Mucosa of gallbladder (tissue), 1 donor: ENCODE measurements at regions not wholly inside any gene's neighbourhood (a gene's known extent, or its start where the extent isn't known, plus 50 kb on each side); places are given as distances from the start of the nearest gene placed in this dataset.
A peak's percentile ranks its signal among the peaks of the same experiment; 100 is the strongest.
"Not testable (repeated sequence)": the region's sequence is repeated elsewhere in the genome, so short reads cannot be mapped to it uniquely, and the experiment has no call there.

ENCODE experiments used
- DNase-seq: peaks from one replicate; pipeline ENCODE4 v3.0.0-alpha.2; 2020; ENCODE audit warnings: low spot score
- donor health status: DM: no; HTN: no; CAD: no.

DNA sequence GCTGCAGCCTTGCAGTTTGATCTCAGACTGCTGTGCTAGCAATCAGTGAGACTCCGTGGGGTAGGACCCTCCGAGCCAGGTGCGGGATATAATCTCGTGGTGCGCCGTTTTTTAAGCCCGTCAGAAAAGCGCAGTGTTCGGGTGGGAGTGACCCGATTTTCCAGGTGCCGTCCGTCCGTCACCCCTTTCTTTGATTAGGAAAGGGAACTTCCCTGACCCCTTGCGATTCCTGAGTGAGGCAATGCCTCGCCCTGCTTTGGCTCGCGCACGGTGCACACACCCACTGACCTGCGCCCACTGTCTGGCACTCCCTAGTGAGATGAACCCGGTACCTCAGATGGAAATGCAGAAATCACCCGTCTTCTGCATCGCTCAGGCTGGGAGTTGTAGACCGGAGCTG lies 203.2 kb downstream of the SNCAIP start:
- not testable (repeated sequence) for DNase-seq

DNA sequence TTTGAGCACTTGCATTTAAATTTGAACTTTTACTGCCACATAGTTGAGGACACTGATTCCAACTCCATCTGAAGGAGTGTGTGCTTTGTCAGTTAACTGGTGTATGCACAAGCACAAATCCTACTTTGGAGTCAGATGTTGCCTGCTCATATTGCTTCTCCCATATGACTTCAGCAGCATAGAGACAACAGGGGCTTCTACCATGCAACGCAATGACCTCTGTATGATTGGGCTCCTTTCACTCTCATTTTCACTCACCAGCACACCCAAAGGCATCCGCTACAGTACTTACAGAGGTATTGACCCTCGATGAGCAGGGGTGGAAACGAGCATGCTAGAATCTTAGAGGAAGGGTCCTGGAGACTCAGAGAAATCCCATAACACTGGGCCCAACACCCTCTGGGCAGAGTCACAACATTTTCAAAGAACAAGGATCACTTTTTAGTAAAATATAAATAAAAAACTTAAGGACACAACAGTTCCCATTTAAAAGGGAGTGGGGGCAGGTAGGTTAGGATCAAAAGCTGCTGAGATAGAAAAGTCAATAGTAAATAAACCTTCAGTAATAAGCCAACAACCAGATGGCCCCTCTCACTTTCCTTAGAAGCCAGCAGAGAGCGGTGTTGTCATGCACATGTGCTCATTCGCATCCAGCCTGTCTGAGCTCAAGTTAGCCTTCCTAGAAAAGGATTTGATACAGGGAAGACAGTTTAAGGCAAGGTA lies 203.8 kb downstream of the SNCAIP start:
- peak; percentile 35 for DNase-seq

DNA sequence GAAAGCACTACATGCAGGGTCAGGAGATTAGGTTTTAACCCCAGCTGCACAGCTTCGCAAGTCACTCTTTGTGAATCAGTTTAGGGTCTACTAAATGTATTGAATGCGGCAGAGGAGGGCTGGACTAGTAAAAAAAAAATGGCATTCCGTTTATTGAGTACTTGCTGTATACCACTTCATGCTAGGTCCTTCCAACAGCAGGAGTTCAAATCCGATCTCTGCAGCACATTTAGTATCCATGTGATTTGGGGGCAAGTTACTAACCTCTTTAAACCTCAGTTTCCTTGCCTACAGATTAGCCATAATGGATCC lies 204.4 kb downstream of the SNCAIP start:
- no peak for DNase-seq

DNA sequence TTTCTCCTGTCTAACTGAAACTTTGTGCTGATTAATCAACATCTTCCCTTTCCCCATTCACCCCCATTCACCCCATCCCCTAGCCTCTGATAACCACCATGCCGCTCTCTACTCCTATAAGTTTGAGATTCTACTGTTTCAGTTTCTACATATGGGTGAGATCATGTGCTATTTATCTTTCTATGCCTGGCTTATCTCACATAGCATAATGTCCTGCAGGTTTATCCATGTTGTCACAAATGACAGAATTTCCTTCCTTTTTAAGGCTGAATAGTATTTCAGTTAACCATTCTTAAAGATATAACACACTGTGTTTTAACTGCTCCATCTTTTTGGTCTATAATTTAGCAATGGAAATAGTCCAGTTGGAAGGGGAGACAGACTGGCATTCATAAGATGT lies 205.1 kb downstream of the SNCAIP start:
- no peak for DNase-seq

DNA sequence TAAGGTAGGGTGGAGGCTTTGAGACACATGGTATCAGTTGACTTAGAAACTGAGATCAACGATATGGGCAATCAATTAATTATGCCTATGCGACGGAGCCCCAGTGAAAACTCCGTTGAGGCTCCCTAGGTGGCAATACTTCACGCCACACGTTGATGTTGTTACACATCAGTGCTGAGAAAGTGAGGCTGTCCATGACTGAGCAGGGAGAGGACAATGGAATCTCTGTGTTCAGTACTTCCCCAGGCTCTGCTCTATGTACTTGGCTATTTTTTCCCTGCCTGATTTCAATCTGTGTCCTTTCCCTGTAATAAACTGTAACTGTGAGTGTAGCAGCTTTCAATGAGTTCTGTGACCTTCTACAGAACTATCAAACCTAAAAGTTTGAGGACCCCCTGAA lies 211.7 kb downstream of the SNCAIP start:
- DNase-seq, result no peak

DNA sequence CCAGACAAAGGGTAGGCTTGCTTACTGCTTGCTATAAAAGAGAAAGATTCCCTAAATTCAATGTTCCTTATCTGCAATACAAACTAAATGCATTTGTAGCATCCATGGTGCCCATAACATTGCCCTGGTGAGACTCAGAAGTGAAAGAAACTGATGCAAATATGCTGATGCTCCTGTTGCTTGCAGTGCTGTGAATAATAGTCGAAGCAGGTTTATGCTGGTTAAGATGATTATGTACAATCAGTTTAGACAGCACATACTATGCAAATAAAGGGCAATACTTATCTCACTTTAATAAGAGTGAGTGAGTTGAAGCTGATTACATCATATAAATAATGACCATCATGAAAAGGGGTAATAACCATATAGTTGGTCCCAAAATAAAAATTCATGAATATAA lies 215.5 kb downstream of the SNCAIP start:
- no peak for DNase-seq

DNA sequence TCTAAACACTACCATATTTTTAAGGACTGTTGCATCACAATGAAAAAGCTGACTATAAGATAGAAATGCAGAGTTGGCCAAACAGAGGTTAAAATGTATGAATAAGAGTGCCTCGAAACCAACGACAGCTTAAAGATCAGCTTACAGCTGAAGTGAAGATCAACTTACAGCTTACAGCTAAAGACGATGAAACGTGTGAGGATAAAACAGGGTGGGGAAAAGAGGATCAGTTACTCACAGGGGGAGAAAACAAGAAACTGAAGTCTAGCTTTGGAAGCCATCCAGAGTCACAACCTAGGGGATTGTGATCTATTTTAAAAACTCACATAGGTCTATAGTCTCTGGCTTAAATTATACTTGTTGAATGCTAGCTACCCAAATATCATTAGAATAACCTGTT lies 220.0 kb downstream of the SNCAIP start:
- no peak for DNase-seq

DNA sequence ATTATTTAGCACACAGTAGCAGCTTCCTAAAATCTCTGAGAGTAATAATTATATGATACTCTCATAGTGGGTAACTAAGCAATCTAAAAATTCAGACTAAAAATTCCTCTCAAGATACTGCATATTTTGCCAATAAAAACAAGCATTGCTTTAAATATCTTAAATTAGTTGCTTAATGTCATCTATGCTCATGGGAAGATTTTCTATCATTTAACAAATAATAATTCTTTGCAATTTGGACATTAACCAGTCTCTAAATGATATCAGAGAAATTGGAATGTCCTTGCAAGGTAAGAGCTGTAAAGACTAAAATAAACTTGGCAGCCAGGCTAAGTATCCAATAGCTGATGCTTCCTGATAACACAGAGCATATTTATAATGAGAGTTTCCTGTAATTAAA lies 221.8 kb downstream of the SNCAIP start:
- DNase-seq, result no peak

DNA sequence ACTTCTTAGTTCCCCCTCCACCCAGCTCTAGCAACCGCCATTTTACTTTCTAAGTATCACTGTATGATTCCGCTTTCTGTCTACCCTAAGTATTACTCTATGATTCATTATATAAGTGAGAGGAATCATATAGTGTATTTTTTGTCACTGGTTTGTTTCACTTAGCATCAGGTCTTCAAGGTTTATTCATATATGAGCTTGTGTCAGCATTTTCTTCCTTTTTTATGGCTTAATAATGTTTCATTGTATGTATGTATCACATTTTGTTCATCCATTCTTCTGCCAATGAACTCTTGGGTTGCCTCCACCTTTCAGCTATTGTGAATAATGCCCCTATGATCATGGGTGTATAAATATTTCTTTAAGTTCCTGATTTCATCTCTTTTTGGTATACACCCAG lies 222.8 kb downstream of the SNCAIP start:
- no peak for DNase-seq

DNA sequence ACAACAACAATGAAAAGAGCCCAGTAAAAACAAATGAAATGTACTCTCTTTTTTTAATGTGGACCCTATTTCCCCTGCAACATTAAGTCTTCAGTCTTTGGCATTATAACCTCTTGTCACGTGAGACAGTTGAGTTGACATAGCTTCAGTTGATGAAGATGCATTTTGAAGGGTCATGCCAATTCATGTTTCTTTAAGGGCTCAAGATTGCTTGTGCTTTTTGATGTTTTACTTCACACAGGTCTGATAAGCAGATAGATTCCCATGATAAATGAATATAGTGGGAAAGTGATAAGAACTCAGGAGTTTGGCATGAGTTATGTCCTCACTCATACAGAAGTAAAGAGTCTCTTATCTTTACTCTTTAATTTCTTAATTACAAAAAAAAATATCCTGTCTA lies 229.4 kb downstream of the SNCAIP start:
- DNase-seq, result no peak

DNA sequence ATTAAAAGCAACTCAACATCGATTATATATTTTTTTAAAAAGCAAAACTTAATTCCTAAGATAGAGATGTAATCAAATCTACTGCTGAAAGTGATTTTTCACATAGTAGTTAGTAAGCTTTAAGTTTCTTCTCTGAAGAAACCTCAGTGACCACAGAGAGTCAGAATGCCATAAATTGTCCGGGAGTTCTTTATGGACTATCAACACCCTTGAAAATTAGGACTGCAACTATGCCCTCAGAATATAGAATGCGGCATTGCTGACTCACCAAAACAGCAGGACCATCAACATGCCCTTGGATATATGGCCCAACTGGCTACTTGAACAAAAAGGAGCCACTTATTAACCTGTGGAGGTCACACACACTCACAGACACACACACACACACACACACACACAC lies 228.9 kb upstream of the SNX2 start:
- no peak for DNase-seq

DNA sequence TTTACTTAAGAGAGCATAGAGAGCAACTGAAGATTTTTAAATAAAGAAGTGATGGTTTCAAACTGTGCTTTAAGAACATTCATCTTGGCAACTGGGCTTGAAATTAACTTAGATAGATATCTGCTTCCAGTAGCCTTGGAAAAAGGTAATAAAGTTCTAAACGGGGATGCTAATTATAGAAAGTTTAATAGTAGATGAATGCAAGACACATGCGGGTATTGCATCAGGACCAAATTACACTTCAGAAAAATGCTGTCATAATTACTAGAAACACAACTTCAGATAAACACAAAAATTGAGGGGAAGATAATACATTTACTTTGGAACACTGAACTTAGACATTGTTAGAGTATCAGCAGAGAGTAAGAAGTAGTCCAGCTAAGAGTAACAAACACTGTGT lies 227.7 kb upstream of the SNX2 start:
- DNase-seq, result no peak

DNA sequence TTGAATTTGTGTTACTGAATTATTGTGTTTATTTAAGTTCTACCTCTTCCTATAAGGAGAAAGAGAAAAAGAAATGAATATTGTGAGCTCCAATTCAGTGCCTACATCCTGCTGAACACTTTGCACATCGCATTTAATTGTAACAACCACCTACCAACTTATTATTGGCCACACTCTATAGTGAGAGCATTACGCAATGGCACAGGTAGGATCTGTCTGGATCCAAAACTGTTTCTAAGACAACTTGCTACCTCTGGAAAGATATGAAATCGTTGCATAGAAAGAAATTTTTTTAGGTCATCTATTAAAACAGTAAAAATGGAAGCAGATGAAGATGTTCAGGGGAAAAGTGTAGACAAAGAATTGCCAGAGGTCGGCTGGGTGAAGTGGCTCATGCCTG lies 227.2 kb upstream of the SNX2 start:
- no peak for DNase-seq

DNA sequence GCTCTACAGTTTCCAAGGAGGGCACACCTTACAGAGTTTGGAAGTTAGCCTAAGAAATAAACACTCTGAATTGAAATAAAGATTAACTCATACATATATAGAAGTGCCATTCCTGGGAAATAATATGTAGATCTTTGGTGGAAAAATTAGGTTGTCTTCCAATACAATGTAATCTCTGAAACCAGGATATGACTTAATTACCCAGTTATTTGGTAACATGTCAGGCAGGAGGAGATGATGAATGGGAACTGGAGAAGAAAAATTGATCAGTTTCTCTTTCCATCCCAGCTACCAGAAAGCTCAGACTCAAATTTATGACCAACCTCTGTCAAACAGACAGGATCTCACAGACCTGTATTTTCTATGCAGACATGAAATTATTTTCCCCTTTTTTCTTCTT lies 215.2 kb upstream of the SNX2 start:
- DNase-seq, result no peak

DNA sequence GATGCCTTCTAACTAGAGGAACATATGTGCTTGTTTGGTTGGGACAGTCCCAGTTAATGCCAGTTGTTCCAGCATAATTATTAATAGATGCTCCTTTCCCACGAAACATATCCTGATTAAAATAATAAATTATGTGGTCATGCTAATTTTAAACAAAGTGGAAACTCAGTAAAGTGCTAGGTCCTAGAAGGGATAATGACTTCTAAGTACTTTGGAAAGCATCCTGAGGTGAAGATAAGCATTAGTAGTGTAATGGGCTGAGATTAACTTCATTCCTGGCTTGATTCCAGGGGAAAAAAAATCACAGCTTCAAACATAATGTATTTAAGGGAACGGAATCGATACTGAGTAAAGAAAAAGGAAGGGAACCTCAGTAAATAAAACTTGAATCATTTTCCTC lies 213.7 kb upstream of the SNX2 start:
- no peak for DNase-seq

DNA sequence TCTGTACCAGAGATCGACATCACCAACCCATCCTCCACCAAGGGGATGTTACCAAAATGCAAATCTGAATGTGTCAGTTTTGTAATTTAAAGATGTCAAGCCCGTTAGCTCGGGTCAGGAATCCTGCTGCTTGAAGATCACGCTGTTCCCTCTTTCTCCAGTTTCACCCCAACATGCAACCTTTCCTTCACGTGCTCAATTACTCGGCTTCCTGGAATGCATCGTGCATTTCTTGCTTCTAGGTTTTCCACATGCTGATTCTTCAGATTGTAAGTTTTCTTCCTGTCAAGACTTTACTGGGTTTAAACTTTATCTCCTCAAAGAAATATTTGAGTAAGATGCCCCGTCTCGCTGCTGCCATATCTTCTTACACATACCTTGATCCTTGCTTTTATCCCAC lies 209.5 kb upstream of the SNX2 start:
- no peak for DNase-seq

DNA sequence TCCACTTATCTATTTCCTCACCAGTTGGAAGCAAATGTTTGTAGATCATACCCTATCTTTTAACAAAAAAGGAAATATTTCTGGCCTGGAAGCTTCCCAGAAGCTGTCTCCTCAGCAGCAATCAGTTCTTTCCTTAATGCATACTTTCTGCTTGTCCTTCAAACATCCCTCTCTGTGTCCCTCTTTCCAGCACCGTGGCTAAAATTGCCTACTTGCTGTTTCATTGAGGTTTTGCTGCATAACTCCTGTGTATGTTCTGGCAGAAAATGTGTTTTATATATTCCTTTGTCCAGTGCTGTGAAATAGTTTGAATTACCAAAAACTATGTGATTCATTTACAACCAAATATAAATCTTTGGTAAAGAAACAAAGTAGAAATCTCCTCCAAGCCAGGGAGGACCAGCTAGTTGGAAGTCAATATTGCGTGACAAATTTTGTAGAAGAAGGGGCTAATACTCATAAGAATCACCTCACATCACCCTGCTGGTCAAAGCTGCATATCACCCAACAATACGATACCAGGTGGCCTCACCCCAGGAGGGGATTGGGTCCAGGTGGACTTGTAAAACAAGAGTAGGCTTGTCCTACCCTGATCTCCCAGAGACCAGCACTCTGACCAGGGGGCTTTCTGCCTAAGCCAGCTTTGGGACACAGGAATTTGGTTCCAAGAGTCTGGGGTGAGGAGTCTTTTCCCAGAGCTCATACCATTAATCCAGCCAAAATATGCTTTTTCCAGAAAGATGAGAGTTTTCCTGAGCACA lies 198.4 kb upstream of the SNX2 start:
- no peak for DNase-seq

DNA sequence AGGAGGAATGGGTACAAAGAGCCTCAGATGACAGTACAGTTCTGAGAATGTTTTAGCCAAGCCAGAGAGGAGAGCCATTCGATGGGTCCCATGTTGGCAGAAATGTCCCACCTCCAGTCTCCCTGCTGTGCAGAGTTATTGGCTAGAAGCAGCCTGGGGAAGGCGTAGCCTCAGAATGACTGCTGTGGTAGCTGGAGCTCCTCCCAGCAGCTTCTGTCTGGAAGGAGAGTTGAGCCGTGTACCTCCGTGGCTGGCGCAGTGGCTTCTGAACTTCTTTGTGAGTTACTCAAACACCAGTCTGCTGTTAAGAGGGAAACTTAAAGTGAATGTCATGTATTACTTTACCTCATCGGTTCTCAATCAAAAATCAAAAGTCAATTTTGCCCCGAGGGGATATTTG lies 193.3 kb upstream of the SNX2 start:
- DNase-seq, result no peak

DNA sequence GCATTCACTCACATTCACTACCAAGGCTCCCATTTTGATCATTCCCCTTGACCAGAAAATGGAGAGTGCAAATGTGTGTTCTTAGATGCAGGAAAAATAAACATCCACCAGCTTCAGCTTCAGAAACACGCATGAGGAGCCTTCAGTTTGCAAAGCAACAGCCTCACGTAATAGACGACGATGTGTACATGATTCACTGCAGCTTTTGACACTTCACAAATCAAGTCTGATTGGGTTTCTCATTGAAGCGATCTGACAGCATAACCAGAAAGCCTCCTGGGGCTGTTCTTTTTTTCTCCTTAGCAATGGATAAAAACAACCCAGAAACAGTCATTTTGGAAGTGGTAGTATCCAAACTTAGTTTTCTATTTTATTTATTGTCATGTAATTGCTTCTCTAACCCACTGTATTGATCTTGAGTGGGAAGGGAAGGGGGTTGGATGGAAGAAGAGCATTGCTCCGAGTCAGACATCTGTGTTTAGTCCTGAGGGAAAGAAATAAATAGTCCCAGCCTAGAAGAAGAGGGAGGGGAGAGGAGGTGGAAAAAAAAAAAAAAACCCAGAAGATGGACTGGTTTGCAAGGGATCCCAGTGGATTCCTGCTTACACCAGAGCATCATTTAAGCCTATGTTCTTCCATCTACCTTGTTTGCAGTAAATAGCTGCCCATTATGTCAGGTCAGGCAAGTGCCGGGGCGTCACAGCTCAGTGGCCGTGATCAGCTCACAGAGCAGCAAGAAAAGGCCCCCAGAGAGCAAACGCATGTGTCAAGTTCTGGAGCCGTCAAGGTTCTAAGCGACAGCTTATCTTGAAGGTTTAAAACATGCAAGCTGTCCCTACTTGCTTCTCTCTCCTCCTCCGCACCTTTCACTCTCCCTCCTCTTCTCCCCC lies 190.2 kb upstream of the SNX2 start:
- no peak for DNase-seq

DNA sequence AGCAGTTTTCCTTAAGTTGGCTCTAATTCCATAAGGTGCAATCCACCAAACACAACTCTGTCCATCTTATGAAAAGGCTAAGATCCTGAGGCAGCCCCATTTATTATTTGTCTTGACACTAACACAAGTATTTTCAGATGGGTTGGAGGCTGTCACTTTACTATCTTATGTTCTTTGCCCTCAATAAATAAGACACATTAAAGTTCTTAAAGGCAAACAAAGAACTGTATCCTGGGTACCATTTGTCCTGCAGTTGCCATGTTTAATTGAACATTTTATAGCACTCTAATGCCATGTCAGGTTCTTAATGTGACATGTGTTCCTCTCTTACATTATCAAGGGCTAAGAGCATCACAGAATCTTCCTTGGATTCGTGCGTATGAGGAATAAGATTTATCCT lies 189.5 kb upstream of the SNX2 start:
- DNase-seq, result no peak

DNA sequence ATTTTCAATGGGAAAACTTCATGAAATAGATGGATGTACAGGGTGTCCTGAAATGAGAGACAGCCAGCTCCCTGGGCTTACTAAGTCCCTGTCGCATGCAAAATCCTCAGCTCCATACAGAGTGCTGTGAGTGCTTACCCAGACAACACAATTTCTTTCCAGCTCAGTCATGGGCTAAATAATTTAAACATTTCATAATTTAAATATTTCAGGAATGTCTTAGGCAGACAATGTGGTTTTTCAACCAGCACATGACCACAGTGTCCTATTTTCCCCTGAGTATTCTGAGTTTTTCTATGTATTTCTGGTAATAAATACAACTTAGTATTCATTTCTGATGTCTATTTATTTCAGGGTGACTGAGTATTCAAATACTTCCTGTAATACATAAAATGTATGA lies 188.5 kb upstream of the SNX2 start:
- no peak for DNase-seq

DNA sequence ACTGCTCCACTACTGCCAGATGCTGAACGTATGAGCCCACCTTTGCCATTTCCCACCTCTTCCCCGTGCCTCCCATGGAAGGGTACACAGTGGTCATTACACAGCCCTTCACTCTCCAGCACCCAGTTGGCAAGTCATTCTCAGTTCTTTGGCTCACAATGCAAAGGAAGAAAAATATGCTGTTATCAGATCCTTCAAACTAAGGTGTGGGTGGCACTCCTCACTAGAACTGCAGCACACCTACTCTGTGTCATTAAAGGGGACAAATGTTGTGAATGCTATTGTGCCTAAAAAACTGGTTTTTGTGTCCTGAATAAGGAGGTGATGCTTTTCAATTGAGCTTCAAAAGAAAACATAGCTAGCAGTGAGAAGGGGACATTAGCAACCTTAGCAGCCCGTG lies 183.1 kb upstream of the SNX2 start:
- no peak for DNase-seq

DNA sequence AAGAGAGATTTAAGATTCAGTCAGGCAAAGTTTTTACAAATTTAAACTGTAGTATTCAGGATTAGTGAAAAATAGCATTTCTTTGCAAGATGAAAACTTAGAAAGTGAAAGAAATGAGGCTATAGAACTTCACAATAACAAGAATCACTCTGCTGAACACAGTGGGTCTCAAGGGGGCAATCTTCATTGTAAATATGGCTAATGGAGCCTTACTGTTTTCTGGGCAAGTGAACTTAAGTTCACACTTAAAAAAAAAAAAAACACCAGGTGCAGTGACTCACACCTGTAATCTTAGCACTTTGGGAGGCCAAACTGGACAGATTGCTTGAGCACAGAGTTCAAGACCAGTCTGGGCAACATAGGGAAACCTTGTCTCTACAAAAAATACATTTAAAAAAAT lies 175.9 kb upstream of the SNX2 start:
- no peak for DNase-seq
